ENCODE measurements at regions not wholly inside any gene's neighbourhood (a gene's known extent, or its start where the extent isn't known, plus 50 kb on each side); places are given as distances from the start of the nearest gene placed in this dataset.

DNA sequence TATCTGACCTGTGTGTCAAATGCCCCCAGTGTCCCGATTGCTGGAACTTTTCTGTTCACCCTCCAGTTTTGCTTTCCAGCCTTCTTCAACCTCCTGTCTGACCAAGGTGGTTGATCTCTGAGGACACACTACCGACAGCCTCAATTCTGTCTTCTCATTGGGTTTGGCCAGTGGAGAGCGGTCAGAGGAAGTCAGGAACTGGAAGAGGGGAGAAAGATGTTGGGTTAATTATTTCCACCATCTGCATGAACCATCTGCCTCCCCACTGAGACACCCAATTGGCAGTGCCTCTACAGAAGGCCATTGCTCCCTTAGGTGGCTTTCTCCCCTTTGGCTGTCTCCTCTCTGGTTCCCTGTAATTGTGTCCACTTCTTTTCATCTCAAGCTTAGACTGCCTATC is 154.3 kb upstream of the RAI14 start:
- intact Hi-C loops (cut with micrococcal nuclease), result no loop called here

DNA sequence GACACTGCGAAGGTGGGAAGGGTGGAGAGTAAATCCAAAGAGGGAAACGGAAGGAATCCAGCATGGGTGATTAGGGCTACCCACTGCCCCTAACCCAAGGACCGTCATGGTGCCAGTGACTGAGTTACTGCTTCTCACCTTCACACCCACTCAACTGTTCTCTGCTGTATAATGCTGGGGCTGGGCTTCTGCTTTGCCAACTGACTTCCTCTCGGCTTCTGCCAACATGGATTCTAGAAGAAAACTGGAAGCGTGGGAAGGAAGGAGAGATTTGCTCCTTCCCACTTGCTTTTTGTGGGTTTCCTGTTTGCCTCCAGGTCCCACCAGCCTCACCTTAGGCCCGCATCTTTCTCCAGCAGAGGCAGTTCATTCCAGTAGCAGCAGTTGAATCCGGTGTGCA is 153.5 kb upstream of the RAI14 start:
- intact Hi-C loops (cut with micrococcal nuclease), result no loop called here

DNA sequence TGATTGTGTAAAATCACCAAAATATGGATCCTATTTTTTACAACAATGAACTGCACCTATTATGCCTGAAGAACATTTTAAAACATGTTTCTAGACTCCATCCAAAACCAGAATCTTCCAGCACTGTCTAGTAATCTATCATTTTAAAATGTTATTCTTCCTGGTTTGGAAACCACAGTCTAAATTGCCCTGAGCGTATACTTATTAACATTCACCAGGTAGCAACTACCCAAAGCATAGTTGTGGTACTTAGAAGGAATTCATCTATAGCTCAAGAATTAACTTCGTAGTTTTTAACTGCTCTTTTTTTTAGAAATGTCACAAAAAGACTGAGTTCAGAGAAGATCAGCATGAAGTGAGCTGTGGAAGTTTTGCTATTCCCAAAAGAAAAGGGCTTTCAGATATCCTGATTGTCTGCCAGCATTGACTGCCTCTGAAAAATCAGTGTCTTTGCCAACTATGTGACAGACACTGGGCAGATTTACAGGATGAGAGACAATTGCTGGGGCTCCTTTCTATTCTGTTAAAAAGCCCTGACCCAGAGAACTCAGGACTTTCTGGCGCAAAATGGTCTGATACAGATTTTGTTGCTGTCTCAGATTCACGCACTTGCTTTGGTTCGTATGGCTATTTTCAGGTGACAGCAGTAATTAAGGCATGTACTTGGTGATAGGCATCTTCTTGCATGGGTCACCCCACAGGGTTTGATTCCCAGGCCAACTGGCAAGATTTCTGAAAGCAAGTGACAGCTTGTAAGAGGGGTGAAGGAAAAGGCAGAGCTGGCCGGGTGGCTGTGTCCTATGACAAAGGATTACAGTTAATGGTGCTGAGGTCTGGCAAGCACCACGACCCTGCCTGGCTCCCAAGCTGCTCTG is 152.5 kb upstream of the RAI14 start:
- intact Hi-C loops (cut with micrococcal nuclease), result no loop called here

- intact Hi-C loops (cut with micrococcal nuclease), result no loop called here
Measured at GRCh38 chr5:34504967-34505366, 151.2 kb upstream of the RAI14 start.

- intact Hi-C loops (cut with micrococcal nuclease), result no loop called here
Measured at GRCh38 chr5:34505731-34506130, 150.4 kb upstream of the RAI14 start.

DNA sequence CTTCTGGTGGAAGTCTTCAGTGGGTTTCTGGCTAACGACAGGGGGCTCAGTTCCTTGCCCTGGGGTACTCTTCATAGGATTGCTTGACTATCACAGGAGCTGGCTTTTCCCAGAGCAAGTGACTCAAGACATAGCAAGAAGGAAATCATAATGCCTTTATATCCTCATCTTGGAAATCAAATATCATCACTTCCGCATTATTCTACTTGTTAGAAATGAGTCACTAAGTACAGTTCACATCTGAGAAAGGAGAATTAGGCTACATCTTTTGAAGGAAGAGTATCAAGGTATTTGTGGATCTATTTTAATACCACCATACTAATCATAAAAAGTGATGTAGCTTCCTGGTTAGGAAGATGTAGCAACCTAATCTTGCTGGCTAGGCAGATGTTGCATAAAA is 148.2 kb upstream of the RAI14 start:
- intact Hi-C loops (cut with micrococcal nuclease), result no loop called here

DNA sequence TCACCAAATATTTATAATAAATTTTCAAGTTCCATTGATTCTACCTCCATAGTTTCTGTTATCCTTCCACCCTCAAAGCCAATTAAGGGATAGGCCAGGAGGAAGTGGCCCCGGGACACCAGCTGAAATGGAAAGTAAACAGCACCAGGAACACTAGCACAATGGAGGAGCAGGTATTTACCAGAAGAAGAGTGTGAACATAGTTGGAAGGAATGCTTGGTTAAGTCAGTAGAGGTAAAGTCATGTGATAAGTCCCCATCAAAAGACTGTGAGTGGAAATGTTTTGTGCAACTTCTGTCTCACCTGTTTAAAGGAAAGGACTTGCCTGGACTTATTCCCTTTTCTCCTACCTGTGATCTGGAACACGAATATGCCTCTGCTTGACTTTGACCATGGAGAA is 146.7 kb upstream of the RAI14 start:
- intact Hi-C loops (cut with micrococcal nuclease), result no loop called here

GRCh38 chr5:34510002-34510401 is 146.1 kb upstream of the RAI14 start:
- intact Hi-C loops (cut with micrococcal nuclease), result no loop called here

DNA sequence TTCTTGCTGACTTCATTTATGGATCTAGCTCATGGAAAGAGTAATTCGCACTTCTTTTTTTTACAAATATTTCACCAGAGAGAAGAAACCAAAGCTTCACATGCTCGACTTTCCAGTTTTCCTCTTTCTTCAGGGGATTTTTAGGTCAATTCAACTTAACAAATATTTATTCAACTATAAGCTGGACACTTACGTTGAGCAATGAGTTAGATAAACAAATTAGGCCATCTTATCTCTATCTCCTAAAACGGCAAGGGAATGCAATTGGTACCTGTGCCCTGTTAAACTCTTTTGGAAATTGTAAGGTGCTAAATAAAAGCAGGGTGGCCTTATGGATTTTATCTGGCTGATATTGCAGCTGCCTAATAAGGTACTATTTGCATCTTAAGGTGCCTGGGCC is 145.1 kb upstream of the RAI14 start:
- intact Hi-C loops (cut with micrococcal nuclease), result no loop called here

- intact Hi-C loops (cut with micrococcal nuclease), result no loop called here
Measured at GRCh38 chr5:34511481-34511880, 144.6 kb upstream of the RAI14 start.

DNA sequence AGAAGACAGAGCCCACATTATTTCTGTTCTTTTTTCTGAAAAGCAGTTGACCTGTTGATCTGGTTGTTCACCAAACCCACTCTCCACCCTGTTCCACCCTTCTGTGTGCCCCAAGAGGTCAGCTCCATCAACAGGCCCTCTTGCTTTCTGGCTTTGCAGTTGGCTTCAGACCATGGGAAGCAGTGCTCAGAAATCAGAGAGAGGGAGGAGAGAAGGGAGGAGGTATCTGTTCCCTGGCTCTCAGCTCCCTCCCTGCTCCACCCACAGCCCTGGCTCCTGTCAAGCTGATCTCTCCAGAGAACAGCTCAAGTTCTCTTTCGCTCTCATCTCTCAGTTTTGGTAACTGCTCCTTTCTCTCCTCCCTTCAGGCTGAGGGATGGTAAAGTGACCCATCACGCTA is 144.2 kb upstream of the RAI14 start:
- intact Hi-C loops (cut with micrococcal nuclease), result no loop called here

GRCh38 chr5:34516166-34516565 is 140.0 kb upstream of the RAI14 start:
- intact Hi-C loops (cut with micrococcal nuclease), result no loop called here

- intact Hi-C loops (cut with micrococcal nuclease), result no loop called here
Measured at GRCh38 chr5:34516686-34517085, 139.4 kb upstream of the RAI14 start.

GRCh38 chr5:34517249-34517648 is 138.9 kb upstream of the RAI14 start:
- intact Hi-C loops (cut with micrococcal nuclease), result no loop called here

GRCh38 chr5:34519489-34520220 is 136.5 kb upstream of the RAI14 start:
- intact Hi-C loops (cut with micrococcal nuclease), result no loop called here

DNA sequence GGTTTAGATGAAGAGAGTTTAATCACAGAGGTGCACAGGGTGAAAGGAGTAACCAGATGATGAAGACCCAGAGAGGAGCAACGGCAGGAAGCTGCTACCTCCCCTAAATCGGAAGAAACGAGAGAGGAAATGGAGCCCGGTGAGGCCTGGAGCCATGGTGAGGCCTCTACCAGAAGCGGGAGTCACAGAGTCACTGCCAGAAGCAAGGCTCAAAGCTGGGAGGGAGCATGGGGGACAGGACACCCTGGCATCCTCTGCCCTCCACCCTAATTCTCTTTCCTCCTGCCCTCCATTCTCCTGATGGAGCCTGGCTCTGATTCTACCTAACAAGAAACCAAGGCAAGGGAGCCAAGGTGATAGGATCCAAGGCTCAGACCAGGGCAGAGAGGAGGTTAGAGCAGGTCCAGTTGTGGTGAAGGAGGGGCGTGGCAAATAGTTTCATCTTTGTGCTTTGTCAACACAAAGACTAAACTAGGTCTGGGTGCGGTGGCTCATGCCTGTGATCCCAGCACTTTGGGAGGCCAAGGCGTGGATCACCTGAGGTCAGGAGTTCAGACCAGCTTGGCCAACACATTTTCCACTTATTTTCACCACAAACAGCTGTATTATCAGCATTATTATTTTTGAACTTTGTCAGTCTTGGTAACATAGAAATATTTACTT is 134.4 kb upstream of the RAI14 start:
- intact Hi-C loops (cut with micrococcal nuclease), result no loop called here

- intact Hi-C loops (cut with micrococcal nuclease), result loop anchor here (1.0 kb wide), 2 partner anchors 376 to 481 kb away; no protein-coding TSS in a partner anchor
Measured at GRCh38 chr5:34522599-34523386, 133.3 kb upstream of the RAI14 start.

DNA sequence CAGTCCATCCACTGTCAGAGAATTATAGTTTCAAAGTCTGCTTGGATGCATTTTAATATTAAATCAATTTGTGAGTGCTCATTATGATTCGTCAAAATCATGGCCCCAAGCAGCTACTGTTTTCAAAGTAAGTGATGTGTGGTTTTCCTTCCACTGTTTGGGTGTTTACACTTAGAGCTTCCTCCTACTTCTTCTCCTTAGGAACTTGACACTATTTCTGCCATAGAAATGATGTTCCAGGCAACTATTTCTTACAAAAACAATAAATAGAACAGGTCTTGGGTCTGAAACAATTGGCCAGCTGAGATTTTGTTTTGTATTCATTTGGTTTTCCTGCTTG is 132.8 kb upstream of the RAI14 start:
- intact Hi-C loops (cut with micrococcal nuclease), result loop anchor here (1.0 kb wide), 2 partner anchors 375 to 480 kb away; no protein-coding TSS in a partner anchor

DNA sequence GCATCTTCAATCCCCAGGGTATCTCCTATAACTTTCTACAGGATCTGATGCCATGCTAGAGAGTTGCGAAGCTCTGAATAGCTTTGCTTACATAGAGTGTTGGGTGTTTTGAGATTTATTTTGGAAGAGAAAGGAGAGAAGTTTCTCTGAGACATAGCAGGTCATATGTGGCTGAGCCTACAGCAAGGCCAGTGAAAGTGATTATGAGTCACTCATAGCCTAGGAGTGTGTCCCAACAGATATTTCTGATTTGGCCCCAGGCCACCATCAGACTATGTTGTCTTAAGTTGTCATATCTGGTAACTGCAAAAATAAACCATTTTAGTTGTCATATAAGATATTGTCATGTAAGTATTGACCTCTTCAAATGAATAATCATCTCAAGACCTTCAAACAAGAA is 132.0 kb upstream of the RAI14 start:
- intact Hi-C loops (cut with micrococcal nuclease), result no loop called here

- intact Hi-C loops (cut with micrococcal nuclease), result no loop called here
Measured at GRCh38 chr5:34525761-34526160, 130.4 kb upstream of the RAI14 start.

GRCh38 chr5:34526682-34527305 is 129.3 kb upstream of the RAI14 start:
- intact Hi-C loops (cut with micrococcal nuclease), result no loop called here
